Breast epithelium (tissue), 3 donors: ENCODE measurements at regions not wholly inside any gene's neighbourhood (a gene's known extent, or its start where the extent isn't known, plus 50 kb on each side); places are given as distances from the start of the nearest gene placed in this dataset.

Experiments
- POLR2A ChIP-seq: fragments of 450-650 bp; IDR thresholded peaks from one replicate; pipeline ENCODE4 v1.6.1; 2016; ENCODE audit warnings: antibody characterized with exemption, mild to moderate bottlenecking, moderate library complexity
- TF ChIP-seq, protein P1 (sequence below), 3 donors: fragments of 450-650 bp; IDR thresholded peaks; one replicate each; pipeline ENCODE4 v1.5.1; 2016 to 2017; ENCODE audit warnings: antibody characterized with exemption in 3 of 3, mild to moderate bottlenecking in 3 of 3, moderate library complexity in 3 of 3

DNA sequence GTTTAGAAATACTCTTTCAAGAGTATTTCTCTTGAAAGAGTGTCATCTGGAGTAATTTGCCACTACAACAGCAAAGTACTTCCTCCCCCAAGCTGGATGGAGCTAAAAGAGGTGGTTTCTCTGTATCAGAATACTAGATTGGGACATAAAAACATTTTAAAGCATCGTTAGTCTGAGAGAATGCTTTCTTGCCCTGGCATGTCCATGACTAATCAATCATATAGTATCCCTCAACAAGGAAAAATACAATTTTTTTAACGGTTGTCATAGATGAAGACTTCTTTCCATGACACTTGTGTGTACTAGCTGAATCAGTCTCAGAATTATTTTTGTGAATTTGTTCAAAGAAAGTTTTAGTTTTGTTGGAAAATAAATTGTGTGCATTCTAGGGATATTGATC lies 237.9 kb downstream of the NEBL start:
- TF ChIP-seq, protein P1, sequence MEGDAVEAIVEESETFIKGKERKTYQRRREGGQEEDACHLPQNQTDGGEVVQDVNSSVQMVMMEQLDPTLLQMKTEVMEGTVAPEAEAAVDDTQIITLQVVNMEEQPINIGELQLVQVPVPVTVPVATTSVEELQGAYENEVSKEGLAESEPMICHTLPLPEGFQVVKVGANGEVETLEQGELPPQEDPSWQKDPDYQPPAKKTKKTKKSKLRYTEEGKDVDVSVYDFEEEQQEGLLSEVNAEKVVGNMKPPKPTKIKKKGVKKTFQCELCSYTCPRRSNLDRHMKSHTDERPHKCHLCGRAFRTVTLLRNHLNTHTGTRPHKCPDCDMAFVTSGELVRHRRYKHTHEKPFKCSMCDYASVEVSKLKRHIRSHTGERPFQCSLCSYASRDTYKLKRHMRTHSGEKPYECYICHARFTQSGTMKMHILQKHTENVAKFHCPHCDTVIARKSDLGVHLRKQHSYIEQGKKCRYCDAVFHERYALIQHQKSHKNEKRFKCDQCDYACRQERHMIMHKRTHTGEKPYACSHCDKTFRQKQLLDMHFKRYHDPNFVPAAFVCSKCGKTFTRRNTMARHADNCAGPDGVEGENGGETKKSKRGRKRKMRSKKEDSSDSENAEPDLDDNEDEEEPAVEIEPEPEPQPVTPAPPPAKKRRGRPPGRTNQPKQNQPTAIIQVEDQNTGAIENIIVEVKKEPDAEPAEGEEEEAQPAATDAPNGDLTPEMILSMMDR (IDR thresholded peaks at IDR 0.05), result no peak
- TF ChIP-seq POLR2A, result no peak
